HG02571 (cell line): ENCODE measurements at regions not wholly inside any gene's neighbourhood (a gene's known extent, or its start where the extent isn't known, plus 50 kb on each side); places are given as distances from the start of the nearest gene placed in this dataset.

Source experiments
- ATAC-seq: cut with Tn5 transposase; IDR thresholded peaks from one replicate; pipeline ENCODE4 v1.9.1; 2021; ENCODE audit warnings: mild to moderate bottlenecking, moderate library complexity; ENCODE audit not compliant: unreplicated experiment

- no peak for ATAC-seq
These were observed 201.7 kb upstream of the PFN2 start for GRCh38 chr3:150172356-150172755.

- no peak for ATAC-seq
These were observed 200.3 kb upstream of the PFN2 start for GRCh38 chr3:150170852-150171520.

- ATAC-seq = no peak
These were observed 198.7 kb upstream of the PFN2 start for GRCh38 chr3:150169330-150169940.

- no peak for ATAC-seq
These were observed 198.0 kb upstream of the PFN2 start for GRCh38 chr3:150168698-150169097.

GRCh38 chr3:150165396-150166094 is 194.8 kb upstream of the PFN2 start:
- no peak for ATAC-seq

GRCh38 chr3:150161011-150161410 is 190.3 kb upstream of the PFN2 start:
- ATAC-seq = no peak

- no peak for ATAC-seq
These were observed 188.4 kb upstream of the PFN2 start for GRCh38 chr3:150158943-150159625.

- ATAC-seq = no peak
These were observed 181.9 kb upstream of the PFN2 start for GRCh38 chr3:150152567-150152966.

GRCh38 chr3:150150633-150151032 is 179.9 kb upstream of the PFN2 start:
- ATAC-seq = no peak

GRCh38 chr3:150149651-150150051 is 179.0 kb upstream of the PFN2 start:
- no peak for ATAC-seq

- ATAC-seq = no peak
These were observed 177.5 kb upstream of the PFN2 start for GRCh38 chr3:150148227-150148626.

GRCh38 chr3:150147776-150148175 is 177.1 kb upstream of the PFN2 start:
- no peak for ATAC-seq

GRCh38 chr3:150146991-150147761 is 176.5 kb upstream of the PFN2 start:
- ATAC-seq = no peak

- no peak for ATAC-seq
These were observed 175.0 kb upstream of the PFN2 start for GRCh38 chr3:150145659-150146058.

GRCh38 chr3:150144191-150144708 is 173.6 kb upstream of the PFN2 start:
- ATAC-seq = no peak

GRCh38 chr3:150142936-150143335 is 172.2 kb upstream of the PFN2 start:
- ATAC-seq = no peak

- ATAC-seq = no peak
These were observed 171.2 kb upstream of the PFN2 start for GRCh38 chr3:150141790-150142326.

- no peak for ATAC-seq
These were observed 170.1 kb upstream of the PFN2 start for GRCh38 chr3:150140614-150141321.

GRCh38 chr3:150138824-150139223 is 168.1 kb upstream of the PFN2 start:
- ATAC-seq = no peak

- no peak for ATAC-seq
These were observed 165.5 kb upstream of the PFN2 start for GRCh38 chr3:150136242-150136641.
